ENCODE measurements at regions not wholly inside any gene's neighbourhood (a gene's known extent, or its start where the extent isn't known, plus 50 kb on each side); places are given as distances from the start of the nearest gene placed in this dataset.
"Not testable (repeated sequence)": the region's sequence is repeated elsewhere in the genome, so short reads cannot be mapped to it uniquely, and the experiment has no call there.

- no peaks in the 10 kb centered on the region for H3K9me3 ChIP-seq
- DNase-seq (ENCODE audit: low spot score) = no peak
- no peaks in the 10 kb centered on the region for H3K36me3 ChIP-seq
- 84% methylated on average over 3 of the region's 3 CpGs for WGBS
- intact Hi-C loops (cut with DNase I) = no loop called here
- no peak overlapping the region for H3K27ac ChIP-seq
- H3K27me3 ChIP-seq (replicated peaks; ENCODE audit: insufficient read depth) = no peaks in the 10 kb centered on the region
- no peak overlapping the region for H3K4me3 ChIP-seq
- TF ChIP-seq POLR2AphosphoS5 (IDR thresholded peaks at IDR 0.05) (no peak), CTCF (IDR thresholded peaks at IDR 0.05) (no peak), POLR2A (IDR thresholded peaks at IDR 0.05) (no peak)
- H3K4me1 ChIP-seq (replicated peaks) = no peaks in the 10 kb centered on the region
Measured at GRCh38 chr7:156509216-156509615, 131.4 kb upstream of the RNF32 start.

GRCh38 chr7:156505876-156506275 lies 134.7 kb upstream of the RNF32 start:
- no peak overlapping the region for H3K27ac ChIP-seq
- TF ChIP-seq CTCF (IDR thresholded peaks at IDR 0.05) (no peak), POLR2A (IDR thresholded peaks at IDR 0.05) (no peak), POLR2AphosphoS5 (IDR thresholded peaks at IDR 0.05) (no peak)
- no peak for DNase-seq (ENCODE audit: low spot score)
- intact Hi-C loops (cut with DNase I) = no loop called here
- no peaks in the 10 kb centered on the region for H3K9me3 ChIP-seq
- H3K36me3 ChIP-seq = no peaks in the 10 kb centered on the region
- WGBS = 85% methylated on average over 10 of the region's 10 CpGs
- no peak overlapping the region for H3K4me3 ChIP-seq
- no peaks in the 10 kb centered on the region for H3K27me3 ChIP-seq (replicated peaks; ENCODE audit: insufficient read depth)
- no peaks in the 10 kb centered on the region for H3K4me1 ChIP-seq (replicated peaks)

- H3K36me3 ChIP-seq = no peaks in the 10 kb centered on the region
- no peak overlapping the region for H3K4me3 ChIP-seq
- no peaks in the 10 kb centered on the region for H3K27me3 ChIP-seq (replicated peaks; ENCODE audit: insufficient read depth)
- 78% methylated on average over 26 of the region's 27 CpGs for WGBS
- no peaks in the 10 kb centered on the region for H3K4me1 ChIP-seq (replicated peaks)
- no peak overlapping the region for H3K27ac ChIP-seq
- no peaks in the 10 kb centered on the region for H3K9me3 ChIP-seq
- no peak for TF ChIP-seq CTCF (IDR thresholded peaks at IDR 0.05)
- TF ChIP-seq POLR2AphosphoS5 (IDR thresholded peaks at IDR 0.05) = no peak
- TF ChIP-seq POLR2A (IDR thresholded peaks at IDR 0.05) = no peak
- DNase-seq (ENCODE audit: low spot score) = no peak
- intact Hi-C loops (cut with DNase I) = no loop called here
Measured at GRCh38 chr7:156504687-156505545, 135.7 kb upstream of the RNF32 start.

GRCh38 chr7:156504006-156504405 lies 136.6 kb upstream of the RNF32 start:
- H3K27me3 ChIP-seq (replicated peaks; ENCODE audit: insufficient read depth) = no peaks in the 10 kb centered on the region
- intact Hi-C loops (cut with DNase I) = no loop called here
- H3K4me3 ChIP-seq = no peak overlapping the region
- DNase-seq (ENCODE audit: low spot score) = no peak
- no peaks in the 10 kb centered on the region for H3K9me3 ChIP-seq
- no peaks in the 10 kb centered on the region for H3K4me1 ChIP-seq (replicated peaks)
- H3K27ac ChIP-seq = no peak overlapping the region
- no peaks in the 10 kb centered on the region for H3K36me3 ChIP-seq
- TF ChIP-seq POLR2AphosphoS5 (IDR thresholded peaks at IDR 0.05) (no peak), CTCF (IDR thresholded peaks at IDR 0.05) (no peak), POLR2A (IDR thresholded peaks at IDR 0.05) (no peak)
- WGBS = 88% methylated on average over 17 of the region's 17 CpGs

GRCh38 chr7:156503196-156503595 lies 137.4 kb upstream of the RNF32 start:
- no peaks in the 10 kb centered on the region for H3K36me3 ChIP-seq
- TF ChIP-seq POLR2A (IDR thresholded peaks at IDR 0.05) (no peak), CTCF (IDR thresholded peaks at IDR 0.05) (no peak), POLR2AphosphoS5 (IDR thresholded peaks at IDR 0.05) (no peak)
- H3K4me1 ChIP-seq (replicated peaks) = no peaks in the 10 kb centered on the region
- no peak overlapping the region for H3K27ac ChIP-seq
- no peak overlapping the region for H3K4me3 ChIP-seq
- intact Hi-C loops (cut with DNase I) = no loop called here
- 78% methylated on average over 7 of the region's 7 CpGs for WGBS
- no peaks in the 10 kb centered on the region for H3K27me3 ChIP-seq (replicated peaks; ENCODE audit: insufficient read depth)
- no peaks in the 10 kb centered on the region for H3K9me3 ChIP-seq
- DNase-seq (ENCODE audit: low spot score) = no peak

GRCh38 chr7:156501815-156502214 lies 138.8 kb upstream of the RNF32 start:
- DNase-seq (ENCODE audit: low spot score); H3K9me3 ChIP-seq; H3K4me3 ChIP-seq; H3K27me3 ChIP-seq (replicated peaks; ENCODE audit: insufficient read depth); intact Hi-C loops (cut with DNase I); H3K27ac ChIP-seq; H3K36me3 ChIP-seq; H3K4me1 ChIP-seq (replicated peaks): not testable (repeated sequence)
- 84% methylated on average over 1 of the region's 1 CpG for WGBS
